ENCODE measurements at regions not wholly inside any gene's neighbourhood (a gene's known extent, or its start where the extent isn't known, plus 50 kb on each side); places are given as distances from the start of the nearest gene placed in this dataset.

DNA sequence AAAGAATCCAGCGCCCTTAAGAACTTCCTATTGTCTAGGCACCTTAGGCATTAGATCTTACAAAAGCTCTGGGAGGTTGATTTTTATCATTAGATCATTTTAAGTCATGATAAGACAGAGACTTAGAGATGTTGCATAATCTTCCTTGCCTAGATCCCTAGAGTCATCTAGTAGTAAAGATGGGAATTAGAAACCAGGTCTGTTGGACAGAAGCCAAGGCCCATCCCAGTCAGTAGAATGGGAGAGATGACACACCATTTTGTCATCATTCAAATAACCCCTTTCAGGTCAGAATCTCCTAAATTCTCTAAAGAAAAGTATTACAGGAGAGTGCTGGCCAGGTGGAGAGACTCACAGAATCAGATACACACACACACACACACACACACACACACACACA lies 579.1 kb downstream of the BMP2 start:
- TF ChIP-seq, protein P1, sequence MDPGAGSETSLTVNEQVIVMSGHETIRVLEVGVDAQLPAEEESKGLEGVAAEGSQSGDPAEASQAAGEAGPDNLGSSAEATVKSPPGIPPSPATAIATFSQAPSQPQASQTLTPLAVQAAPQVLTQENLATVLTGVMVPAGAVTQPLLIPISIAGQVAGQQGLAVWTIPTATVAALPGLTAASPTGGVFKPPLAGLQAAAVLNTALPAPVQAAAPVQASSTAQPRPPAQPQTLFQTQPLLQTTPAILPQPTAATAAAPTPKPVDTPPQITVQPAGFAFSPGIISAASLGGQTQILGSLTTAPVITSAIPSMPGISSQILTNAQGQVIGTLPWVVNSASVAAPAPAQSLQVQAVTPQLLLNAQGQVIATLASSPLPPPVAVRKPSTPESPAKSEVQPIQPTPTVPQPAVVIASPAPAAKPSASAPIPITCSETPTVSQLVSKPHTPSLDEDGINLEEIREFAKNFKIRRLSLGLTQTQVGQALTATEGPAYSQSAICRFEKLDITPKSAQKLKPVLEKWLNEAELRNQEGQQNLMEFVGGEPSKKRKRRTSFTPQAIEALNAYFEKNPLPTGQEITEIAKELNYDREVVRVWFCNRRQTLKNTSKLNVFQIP (CRISPR knock-in tag; IDR thresholded peaks at IDR 0.05; ENCODE audit: borderline replicate concordance, low read depth), result no peak
- TF ChIP-seq ZFP3 (CRISPR knock-in tag; IDR thresholded peaks at IDR 0.05), result no peak
- no peak for TF ChIP-seq TCF4 (CRISPR knock-in tag; IDR thresholded peaks at IDR 0.05; ENCODE audit: borderline replicate concordance)
- ATAC-seq, result no peak

DNA sequence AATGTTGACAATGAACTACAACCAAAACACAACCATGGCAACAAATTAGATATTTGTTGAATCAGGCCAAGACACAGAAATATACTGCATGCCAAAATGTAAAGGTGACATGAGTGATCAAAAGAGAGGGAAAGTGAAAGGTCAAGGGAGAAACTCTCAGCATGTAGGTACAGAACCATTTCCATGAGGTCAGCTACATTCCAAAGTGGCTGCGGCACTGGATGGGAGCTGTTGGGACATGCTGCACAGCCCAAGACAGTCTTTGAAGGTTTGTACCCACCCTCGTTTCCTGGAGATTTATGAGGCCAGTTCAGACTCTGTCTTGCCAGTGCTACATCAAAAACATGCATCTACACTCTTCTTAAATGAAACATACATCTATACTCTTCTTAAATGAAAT lies 579.9 kb downstream of the BMP2 start:
- no peak for ATAC-seq
- TF ChIP-seq ISL1 (CRISPR knock-in tag; IDR thresholded peaks at IDR 0.05) (no peak), TCF4 (CRISPR knock-in tag; IDR thresholded peaks at IDR 0.05; ENCODE audit: borderline replicate concordance) (no peak), ZNF70 (CRISPR knock-in tag; IDR thresholded peaks at IDR 0.05) (no peak), PPARA (CRISPR knock-in tag; IDR thresholded peaks at IDR 0.05; ENCODE audit: borderline replicate concordance) (no peak), ZNF565 (CRISPR knock-in tag; conservative IDR thresholded peaks at IDR 0.05; ENCODE audit: low read depth) (no peak), ZFP3 (CRISPR knock-in tag; IDR thresholded peaks at IDR 0.05) (no peak), SNAI2 (CRISPR knock-in tag; IDR thresholded peaks at IDR 0.05) (no peak), RARB (CRISPR knock-in tag; IDR thresholded peaks at IDR 0.05) (no peak), OSR1 (CRISPR knock-in tag; IDR thresholded peaks at IDR 0.05) (no peak), ZFP30 (CRISPR knock-in tag; IDR thresholded peaks at IDR 0.05) (no peak), ESRRG (CRISPR knock-in tag; IDR thresholded peaks at IDR 0.05) (no peak), ZNF8 (CRISPR knock-in tag; IDR thresholded peaks at IDR 0.05) (no peak)
- TF ChIP-seq, protein P2, sequence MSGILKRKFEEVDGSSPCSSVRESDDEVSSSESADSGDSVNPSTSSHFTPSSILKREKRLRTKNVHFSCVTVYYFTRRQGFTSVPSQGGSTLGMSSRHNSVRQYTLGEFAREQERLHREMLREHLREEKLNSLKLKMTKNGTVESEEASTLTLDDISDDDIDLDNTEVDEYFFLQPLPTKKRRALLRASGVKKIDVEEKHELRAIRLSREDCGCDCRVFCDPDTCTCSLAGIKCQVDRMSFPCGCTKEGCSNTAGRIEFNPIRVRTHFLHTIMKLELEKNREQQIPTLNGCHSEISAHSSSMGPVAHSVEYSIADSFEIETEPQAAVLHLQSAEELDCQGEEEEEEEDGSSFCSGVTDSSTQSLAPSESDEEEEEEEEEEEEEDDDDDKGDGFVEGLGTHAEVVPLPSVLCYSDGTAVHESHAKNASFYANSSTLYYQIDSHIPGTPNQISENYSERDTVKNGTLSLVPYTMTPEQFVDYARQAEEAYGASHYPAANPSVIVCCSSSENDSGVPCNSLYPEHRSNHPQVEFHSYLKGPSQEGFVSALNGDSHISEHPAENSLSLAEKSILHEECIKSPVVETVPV (CRISPR knock-in tag; IDR thresholded peaks at IDR 0.05), result no peak
- TF ChIP-seq, protein P3, sequence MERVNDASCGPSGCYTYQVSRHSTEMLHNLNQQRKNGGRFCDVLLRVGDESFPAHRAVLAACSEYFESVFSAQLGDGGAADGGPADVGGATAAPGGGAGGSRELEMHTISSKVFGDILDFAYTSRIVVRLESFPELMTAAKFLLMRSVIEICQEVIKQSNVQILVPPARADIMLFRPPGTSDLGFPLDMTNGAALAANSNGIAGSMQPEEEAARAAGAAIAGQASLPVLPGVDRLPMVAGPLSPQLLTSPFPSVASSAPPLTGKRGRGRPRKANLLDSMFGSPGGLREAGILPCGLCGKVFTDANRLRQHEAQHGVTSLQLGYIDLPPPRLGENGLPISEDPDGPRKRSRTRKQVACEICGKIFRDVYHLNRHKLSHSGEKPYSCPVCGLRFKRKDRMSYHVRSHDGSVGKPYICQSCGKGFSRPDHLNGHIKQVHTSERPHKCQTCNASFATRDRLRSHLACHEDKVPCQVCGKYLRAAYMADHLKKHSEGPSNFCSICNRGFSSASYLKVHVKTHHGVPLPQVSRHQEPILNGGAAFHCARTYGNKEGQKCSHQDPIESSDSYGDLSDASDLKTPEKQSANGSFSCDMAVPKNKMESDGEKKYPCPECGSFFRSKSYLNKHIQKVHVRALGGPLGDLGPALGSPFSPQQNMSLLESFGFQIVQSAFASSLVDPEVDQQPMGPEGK (CRISPR knock-in tag; IDR thresholded peaks at IDR 0.05; ENCODE audit: borderline replicate concordance), result no peak

DNA sequence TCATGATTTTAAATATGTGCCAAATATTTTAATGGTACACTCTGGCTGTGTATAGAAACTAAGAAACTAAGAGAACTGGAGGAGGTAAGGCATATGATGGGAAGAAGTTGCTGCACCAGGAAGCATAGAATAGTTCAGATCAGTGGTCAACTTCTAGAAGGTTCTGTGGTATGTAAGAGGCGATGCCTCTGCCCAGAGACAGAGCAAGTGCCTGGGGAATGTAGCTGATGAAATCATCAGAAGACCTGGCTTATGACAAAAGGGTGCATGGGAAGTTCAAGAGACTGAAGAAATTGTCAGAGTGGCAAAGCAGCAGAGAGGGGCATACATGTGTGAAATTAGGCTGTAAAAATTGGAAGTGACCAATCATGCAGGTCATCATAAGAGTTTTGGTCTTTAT lies 580.8 kb downstream of the BMP2 start:
- ATAC-seq, result no peak
- TF ChIP-seq, protein P2 (CRISPR knock-in tag; IDR thresholded peaks at IDR 0.05), result no peak
- TF ChIP-seq ZNF70 (CRISPR knock-in tag; IDR thresholded peaks at IDR 0.05) (no peak), TCF4 (CRISPR knock-in tag; IDR thresholded peaks at IDR 0.05; ENCODE audit: borderline replicate concordance) (no peak), ISL1 (CRISPR knock-in tag; IDR thresholded peaks at IDR 0.05) (no peak), PPARA (CRISPR knock-in tag; IDR thresholded peaks at IDR 0.05; ENCODE audit: borderline replicate concordance) (no peak), CSDC2 (CRISPR knock-in tag; IDR thresholded peaks at IDR 0.05) (no peak)
- TF ChIP-seq, protein P4, sequence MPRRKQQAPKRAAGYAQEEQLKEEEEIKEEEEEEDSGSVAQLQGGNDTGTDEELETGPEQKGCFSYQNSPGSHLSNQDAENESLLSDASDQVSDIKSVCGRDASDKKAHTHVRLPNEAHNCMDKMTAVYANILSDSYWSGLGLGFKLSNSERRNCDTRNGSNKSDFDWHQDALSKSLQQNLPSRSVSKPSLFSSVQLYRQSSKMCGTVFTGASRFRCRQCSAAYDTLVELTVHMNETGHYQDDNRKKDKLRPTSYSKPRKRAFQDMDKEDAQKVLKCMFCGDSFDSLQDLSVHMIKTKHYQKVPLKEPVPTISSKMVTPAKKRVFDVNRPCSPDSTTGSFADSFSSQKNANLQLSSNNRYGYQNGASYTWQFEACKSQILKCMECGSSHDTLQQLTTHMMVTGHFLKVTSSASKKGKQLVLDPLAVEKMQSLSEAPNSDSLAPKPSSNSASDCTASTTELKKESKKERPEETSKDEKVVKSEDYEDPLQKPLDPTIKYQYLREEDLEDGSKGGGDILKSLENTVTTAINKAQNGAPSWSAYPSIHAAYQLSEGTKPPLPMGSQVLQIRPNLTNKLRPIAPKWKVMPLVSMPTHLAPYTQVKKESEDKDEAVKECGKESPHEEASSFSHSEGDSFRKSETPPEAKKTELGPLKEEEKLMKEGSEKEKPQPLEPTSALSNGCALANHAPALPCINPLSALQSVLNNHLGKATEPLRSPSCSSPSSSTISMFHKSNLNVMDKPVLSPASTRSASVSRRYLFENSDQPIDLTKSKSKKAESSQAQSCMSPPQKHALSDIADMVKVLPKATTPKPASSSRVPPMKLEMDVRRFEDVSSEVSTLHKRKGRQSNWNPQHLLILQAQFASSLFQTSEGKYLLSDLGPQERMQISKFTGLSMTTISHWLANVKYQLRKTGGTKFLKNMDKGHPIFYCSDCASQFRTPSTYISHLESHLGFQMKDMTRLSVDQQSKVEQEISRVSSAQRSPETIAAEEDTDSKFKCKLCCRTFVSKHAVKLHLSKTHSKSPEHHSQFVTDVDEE (CRISPR knock-in tag; IDR thresholded peaks at IDR 0.05), result no peak
- TF ChIP-seq, protein P3 (CRISPR knock-in tag; IDR thresholded peaks at IDR 0.05; ENCODE audit: borderline replicate concordance), result no peak

All from SK-N-SH treated with all-trans-retinoic acid at 6 μM for 48 hours (cell line).